ENCODE measurements at regions not wholly inside any gene's neighbourhood (a gene's known extent, or its start where the extent isn't known, plus 50 kb on each side); places are given as distances from the start of the nearest gene placed in this dataset.

DNA sequence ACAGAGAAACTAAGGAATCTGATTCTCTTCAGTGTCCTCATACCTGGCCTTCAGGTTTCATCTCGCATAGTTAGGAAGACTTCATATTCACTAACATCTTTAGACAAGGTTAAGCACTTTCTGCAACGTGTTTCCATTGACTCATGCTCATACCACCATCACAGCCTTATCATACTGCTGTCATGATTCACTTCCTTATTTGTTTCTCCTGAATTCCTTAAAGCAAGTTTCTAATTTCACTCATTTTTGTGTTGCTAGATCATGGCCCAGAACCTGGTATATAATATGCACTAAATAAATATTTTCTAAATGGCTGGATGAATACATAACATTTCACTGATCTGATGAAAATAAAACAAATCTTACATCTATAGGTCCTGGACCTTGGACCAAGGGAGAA lies 472.9 kb downstream of the PRELID2 start:
- Histone ChIP-seq H3K27me3 (ENCODE audit: low read depth, low read length) (no peaks in the 10 kb centered on the region), H3K9me3 (ENCODE audit: control insufficient read depth in 1 of 2, low read length in 2 of 2) (no peaks in the 10 kb centered on the region), H3K27ac (ENCODE audit: low read length) (no peak overlapping the region), H3K4me3 (ENCODE audit: low read depth in 1 of 2, low read length in 2 of 2) (no peak overlapping the region), H3K36me3 (ENCODE audit: control insufficient read depth in 1 of 2, insufficient read depth in 2 of 2, low read length in 2 of 2) (no peaks in the 10 kb centered on the region), H3K4me1 (ENCODE audit: control insufficient read depth in 1 of 2, insufficient read depth in 2 of 2, low read length in 2 of 2) (no peaks in the 10 kb centered on the region)

DNA sequence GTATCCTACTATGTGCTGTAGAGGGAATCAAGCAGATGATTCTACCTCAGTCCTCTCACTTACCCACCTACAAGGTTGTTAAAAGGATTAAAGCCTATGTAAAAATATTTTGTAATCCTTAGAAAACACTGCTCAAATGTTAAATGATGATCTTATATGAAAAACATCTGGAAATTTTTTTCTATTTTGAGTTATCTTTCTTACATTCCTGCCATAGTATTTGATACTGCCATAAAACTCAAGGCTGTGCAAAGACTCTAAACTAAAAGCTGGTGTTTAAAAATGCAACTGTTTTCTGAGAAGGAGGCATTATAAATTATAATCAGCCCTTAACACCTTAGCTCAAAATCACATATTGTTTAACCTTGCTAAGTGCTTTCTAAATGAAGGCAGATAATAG lies 474.2 kb downstream of the PRELID2 start:
- Histone ChIP-seq H3K27ac (ENCODE audit: low read length) (no peak overlapping the region), H3K9me3 (ENCODE audit: control insufficient read depth in 1 of 2, low read length in 2 of 2) (peaks cover 0 to 4% of the 10 kb centered on the region in 2 donors), H3K4me3 (ENCODE audit: low read depth in 1 of 2, low read length in 2 of 2) (no peak overlapping the region), H3K27me3 (ENCODE audit: low read depth, low read length) (no peaks in the 10 kb centered on the region), H3K36me3 (ENCODE audit: control insufficient read depth in 1 of 2, insufficient read depth in 2 of 2, low read length in 2 of 2) (no peaks in the 10 kb centered on the region), H3K4me1 (ENCODE audit: control insufficient read depth in 1 of 2, insufficient read depth in 2 of 2, low read length in 2 of 2) (no peaks in the 10 kb centered on the region)

DNA sequence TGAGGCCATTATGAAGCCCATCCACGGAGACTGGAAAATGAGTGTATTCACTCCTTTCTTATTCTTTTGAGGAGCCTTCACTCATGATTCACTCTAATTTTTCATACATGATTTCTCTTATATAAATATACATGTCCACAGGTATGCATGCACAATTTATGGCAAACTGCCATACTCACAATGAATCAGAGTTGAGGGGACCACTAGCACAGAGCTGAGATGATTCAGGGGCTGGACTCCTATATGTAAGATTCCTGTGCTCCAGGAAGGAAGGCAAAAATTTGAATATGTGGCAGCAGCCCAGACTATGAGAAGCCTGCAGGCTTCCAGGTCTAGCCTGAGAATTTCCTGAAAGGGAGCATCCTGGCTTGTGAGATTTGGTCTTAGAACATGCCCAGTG lies 484.6 kb downstream of the PRELID2 start:
- H3K4me3 ChIP-seq (ENCODE audit: low read depth in 1 of 2, low read length in 2 of 2): no peak overlapping the region
- no peak overlapping the region for H3K27ac ChIP-seq (ENCODE audit: low read length)
- H3K9me3 ChIP-seq (ENCODE audit: control insufficient read depth in 1 of 2, low read length in 2 of 2): no peaks in the 10 kb centered on the region
- H3K27me3 ChIP-seq (ENCODE audit: low read depth, low read length): no peaks in the 10 kb centered on the region
- H3K4me1 ChIP-seq (ENCODE audit: control insufficient read depth in 1 of 2, insufficient read depth in 2 of 2, low read length in 2 of 2): no peaks in the 10 kb centered on the region
- no peaks in the 10 kb centered on the region for H3K36me3 ChIP-seq (ENCODE audit: control insufficient read depth in 1 of 2, insufficient read depth in 2 of 2, low read length in 2 of 2)

DNA sequence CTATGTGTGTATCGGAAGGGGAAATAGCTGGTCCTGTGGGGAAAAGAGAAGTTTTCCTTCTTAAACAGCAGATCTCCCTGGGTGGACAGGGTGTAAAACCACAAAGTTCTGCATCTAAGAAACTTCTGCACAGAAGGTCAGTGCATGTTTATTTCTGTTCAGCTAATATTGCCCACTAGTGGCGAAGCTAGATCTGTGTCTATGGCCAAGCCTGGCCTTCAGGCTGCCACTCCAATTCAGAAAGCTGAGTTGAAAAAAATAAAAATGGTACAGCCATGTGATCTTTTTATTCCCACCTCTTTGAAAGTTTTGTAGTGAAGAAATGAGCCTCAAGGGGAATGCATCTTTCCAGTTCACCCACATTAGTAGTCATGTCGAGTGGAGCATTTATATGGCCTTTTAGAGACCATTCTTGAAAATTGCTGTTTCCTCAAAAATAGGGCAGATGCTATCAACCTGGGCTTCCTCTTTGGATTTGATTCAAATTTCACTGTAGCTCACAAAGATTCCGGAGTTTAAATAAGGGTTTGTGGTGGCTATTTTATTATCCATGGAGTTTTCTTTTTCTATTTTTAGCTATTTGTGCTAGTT lies 488.0 kb downstream of the PRELID2 start:
- no peak overlapping the region for H3K27ac ChIP-seq (ENCODE audit: low read length)
- H3K27me3 ChIP-seq (ENCODE audit: low read depth, low read length): no peaks in the 10 kb centered on the region
- H3K36me3 ChIP-seq (ENCODE audit: control insufficient read depth in 1 of 2, insufficient read depth in 2 of 2, low read length in 2 of 2): no peaks in the 10 kb centered on the region
- no peaks in the 10 kb centered on the region for H3K9me3 ChIP-seq (ENCODE audit: control insufficient read depth in 1 of 2, low read length in 2 of 2)
- no peaks in the 10 kb centered on the region for H3K4me1 ChIP-seq (ENCODE audit: control insufficient read depth in 1 of 2, insufficient read depth in 2 of 2, low read length in 2 of 2)
- no peak overlapping the region for H3K4me3 ChIP-seq (ENCODE audit: low read depth in 1 of 2, low read length in 2 of 2)

DNA sequence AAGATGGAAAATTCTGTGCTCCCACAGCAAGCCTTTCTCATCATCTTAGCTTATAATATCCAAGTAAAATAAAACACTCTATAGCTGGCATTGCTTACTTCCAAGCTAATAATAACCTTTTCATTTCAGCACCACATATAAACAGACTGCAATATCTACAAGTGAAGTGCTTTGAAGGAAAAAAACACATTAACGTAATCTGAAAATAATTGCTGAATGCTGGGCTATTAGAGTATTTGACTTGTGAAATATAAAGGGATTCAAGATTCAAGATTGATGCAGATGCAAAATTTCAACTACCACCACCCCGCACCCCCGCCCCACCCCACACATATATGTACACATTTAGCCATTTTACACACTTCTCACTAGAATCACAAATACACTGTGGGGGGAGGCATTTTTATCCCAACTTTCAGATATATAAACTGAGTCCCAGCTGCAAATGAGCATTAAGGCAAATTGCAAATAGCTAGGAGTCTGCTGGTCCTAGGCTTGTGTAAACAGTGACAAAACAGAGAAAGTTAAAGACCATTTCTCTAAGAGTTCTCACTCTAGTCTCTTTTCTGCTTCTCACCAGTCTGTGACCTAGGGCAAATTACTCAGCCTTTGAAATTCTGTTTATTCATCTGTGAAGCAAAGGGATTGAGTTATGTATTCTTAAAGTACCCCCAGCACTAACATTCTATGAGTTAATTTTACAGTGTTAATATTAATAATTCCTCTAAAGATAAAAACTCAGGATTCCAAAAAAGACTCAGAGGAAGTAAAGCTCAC lies 489.4 kb downstream of the PRELID2 start:
- Histone ChIP-seq H3K4me3 (ENCODE audit: low read depth in 1 of 2, low read length in 2 of 2) (no peak overlapping the region), H3K9me3 (ENCODE audit: control insufficient read depth in 1 of 2, low read length in 2 of 2) (peaks cover 0 to 5% of the 10 kb centered on the region in 2 donors), H3K27ac (ENCODE audit: low read length) (no peak overlapping the region), H3K36me3 (ENCODE audit: control insufficient read depth in 1 of 2, insufficient read depth in 2 of 2, low read length in 2 of 2) (no peaks in the 10 kb centered on the region), H3K4me1 (ENCODE audit: control insufficient read depth in 1 of 2, insufficient read depth in 2 of 2, low read length in 2 of 2) (no peaks in the 10 kb centered on the region), H3K27me3 (ENCODE audit: low read depth, low read length) (no peaks in the 10 kb centered on the region)

DNA sequence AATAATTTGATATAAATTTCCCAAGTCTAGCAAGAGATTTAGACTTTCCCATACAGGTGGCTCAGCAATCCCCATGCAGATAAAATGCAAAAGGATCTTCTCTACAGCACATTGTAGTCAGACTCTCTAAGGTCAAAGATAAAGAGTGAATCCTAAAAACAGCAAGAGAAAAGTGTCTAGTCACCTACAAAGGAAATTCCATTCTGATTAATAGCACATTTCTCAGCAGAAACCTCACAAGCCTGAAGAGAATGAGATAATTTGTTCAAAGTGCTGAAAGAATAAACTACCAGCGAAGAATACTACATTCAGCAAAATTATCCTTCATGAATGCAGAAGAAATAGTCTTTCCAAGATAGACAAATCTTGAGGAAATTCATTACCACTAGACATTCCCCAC lies 493.3 kb downstream of the PRELID2 start:
- H3K36me3 ChIP-seq (ENCODE audit: control insufficient read depth in 1 of 2, insufficient read depth in 2 of 2, low read length in 2 of 2): no peaks in the 10 kb centered on the region
- H3K27ac ChIP-seq (ENCODE audit: low read length): no peak overlapping the region
- H3K9me3 ChIP-seq (ENCODE audit: control insufficient read depth in 1 of 2, low read length in 2 of 2): peaks cover 0 to 5% of the 10 kb centered on the region in 2 donors
- H3K4me3 ChIP-seq (ENCODE audit: low read depth in 1 of 2, low read length in 2 of 2): no peak overlapping the region
- H3K4me1 ChIP-seq (ENCODE audit: control insufficient read depth in 1 of 2, insufficient read depth in 2 of 2, low read length in 2 of 2): no peaks in the 10 kb centered on the region
- H3K27me3 ChIP-seq (ENCODE audit: low read depth, low read length): no peaks in the 10 kb centered on the region

DNA sequence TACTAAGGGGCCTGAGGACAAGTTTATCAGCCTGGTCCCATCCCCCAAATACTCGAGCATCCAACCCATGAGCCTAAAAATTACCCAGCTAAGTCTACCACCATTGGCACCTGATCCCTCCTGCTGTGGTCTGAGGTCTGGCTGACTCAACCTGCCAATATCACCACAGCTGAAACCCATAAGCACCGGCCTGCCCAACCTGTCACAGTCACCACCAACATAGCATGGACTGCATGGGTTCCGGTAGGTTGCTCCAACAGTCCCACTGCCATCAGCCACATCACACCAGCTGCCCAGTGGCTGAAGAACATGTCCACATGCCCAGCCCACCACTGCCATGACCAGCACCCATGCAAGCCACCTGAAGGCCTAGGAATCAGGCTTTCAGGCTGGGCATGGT lies 495.0 kb downstream of the PRELID2 start:
- Histone ChIP-seq H3K36me3 (ENCODE audit: control insufficient read depth in 1 of 2, insufficient read depth in 2 of 2, low read length in 2 of 2) (no peaks in the 10 kb centered on the region), H3K27ac (ENCODE audit: low read length) (no peak overlapping the region), H3K4me3 (ENCODE audit: low read depth in 1 of 2, low read length in 2 of 2) (no peak overlapping the region), H3K27me3 (ENCODE audit: low read depth, low read length) (no peaks in the 10 kb centered on the region), H3K4me1 (ENCODE audit: control insufficient read depth in 1 of 2, insufficient read depth in 2 of 2, low read length in 2 of 2) (no peaks in the 10 kb centered on the region), H3K9me3 (ENCODE audit: control insufficient read depth in 1 of 2, low read length in 2 of 2) (peaks cover 0 to 5% of the 10 kb centered on the region in 2 donors)

DNA sequence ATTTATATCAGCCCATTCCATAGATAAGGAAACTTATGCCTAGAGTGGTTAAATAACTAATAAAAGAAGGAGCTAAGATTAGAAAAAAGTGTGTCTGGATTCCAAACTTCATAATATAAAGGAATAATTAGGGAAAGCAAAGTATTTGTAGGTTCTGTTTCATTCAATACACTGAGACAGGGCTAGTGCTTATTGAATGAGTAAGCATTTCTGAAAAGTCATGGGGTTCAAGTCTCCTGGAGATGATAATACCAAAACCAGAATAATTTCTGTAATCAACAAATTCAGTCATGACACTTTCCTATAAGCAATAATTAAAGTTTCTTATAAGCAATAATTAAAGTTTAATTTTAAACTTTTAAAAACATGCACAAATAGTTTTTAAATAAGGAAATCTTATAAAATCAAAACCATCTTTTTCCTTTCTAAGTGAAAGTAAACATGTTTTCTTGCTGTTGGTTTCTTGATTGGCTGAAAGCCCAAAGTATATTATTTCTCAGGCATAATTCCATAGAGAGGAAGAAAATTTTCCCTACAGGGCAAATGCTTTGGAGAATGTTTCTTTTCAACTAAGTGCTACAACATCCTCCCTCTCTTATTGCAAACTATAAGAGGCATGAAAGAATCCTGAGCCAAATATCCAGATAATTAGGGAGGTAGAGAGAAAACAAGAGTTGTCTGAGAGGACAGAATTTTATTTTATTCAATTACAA lies 510.2 kb downstream of the PRELID2 start:
- Histone ChIP-seq H3K27ac (ENCODE audit: low read length) (no peak overlapping the region), H3K36me3 (ENCODE audit: control insufficient read depth in 1 of 2, insufficient read depth in 2 of 2, low read length in 2 of 2) (no peaks in the 10 kb centered on the region), H3K4me3 (ENCODE audit: low read depth in 1 of 2, low read length in 2 of 2) (no peak overlapping the region), H3K9me3 (ENCODE audit: control insufficient read depth in 1 of 2, low read length in 2 of 2) (peaks cover 0 to 9% of the 10 kb centered on the region in 2 donors), H3K27me3 (ENCODE audit: low read depth, low read length) (no peaks in the 10 kb centered on the region), H3K4me1 (ENCODE audit: control insufficient read depth in 1 of 2, insufficient read depth in 2 of 2, low read length in 2 of 2) (no peaks in the 10 kb centered on the region)

DNA sequence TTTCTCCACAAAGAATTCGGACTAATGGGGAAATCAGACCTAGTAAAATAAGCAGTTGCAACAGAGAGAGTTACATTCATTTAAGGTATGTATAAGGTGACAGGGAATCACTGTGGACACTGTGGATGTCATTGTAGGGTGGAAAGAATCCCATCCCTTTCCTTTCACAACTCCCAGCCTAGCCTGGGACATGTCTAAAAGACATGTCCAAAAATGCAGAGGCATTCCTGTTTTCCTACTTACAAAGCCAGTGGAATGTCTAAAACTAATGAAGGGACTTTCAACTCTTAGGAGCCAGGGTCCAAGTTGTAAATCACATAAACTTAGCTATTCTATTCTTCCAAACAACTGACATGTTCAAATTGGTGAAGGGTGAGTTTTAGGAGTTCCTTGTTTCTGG lies 511.0 kb downstream of the PRELID2 start:
- Histone ChIP-seq H3K27me3 (ENCODE audit: low read depth, low read length) (no peaks in the 10 kb centered on the region), H3K9me3 (ENCODE audit: control insufficient read depth in 1 of 2, low read length in 2 of 2) (peaks cover 0 to 6% of the 10 kb centered on the region in 2 donors), H3K4me3 (ENCODE audit: low read depth in 1 of 2, low read length in 2 of 2) (no peak overlapping the region), H3K36me3 (ENCODE audit: control insufficient read depth in 1 of 2, insufficient read depth in 2 of 2, low read length in 2 of 2) (no peaks in the 10 kb centered on the region), H3K27ac (ENCODE audit: low read length) (no peak overlapping the region), H3K4me1 (ENCODE audit: control insufficient read depth in 1 of 2, insufficient read depth in 2 of 2, low read length in 2 of 2) (no peaks in the 10 kb centered on the region)

DNA sequence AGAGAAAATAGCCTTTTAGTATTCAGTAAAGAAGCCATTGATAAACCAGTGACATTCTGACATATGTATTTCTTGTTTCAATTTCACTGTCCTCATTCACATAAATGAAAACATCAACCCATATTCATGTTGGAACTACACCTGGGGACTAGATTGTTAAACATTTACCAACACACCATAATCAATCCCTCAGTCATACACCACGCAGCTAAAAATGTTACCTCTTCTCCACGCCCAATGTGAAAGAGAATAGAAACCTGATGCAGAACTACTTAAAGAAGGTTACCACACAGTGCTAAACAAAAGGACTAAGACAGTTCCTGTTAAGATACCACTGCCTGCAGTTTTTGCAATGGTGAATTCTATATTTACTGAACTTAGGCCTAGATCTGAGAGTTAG lies 518.9 kb downstream of the PRELID2 start:
- no peaks in the 10 kb centered on the region for H3K36me3 ChIP-seq (ENCODE audit: control insufficient read depth in 1 of 2, insufficient read depth in 2 of 2, low read length in 2 of 2)
- H3K27ac ChIP-seq (ENCODE audit: low read length): no peak overlapping the region
- no peaks in the 10 kb centered on the region for H3K27me3 ChIP-seq (ENCODE audit: low read depth, low read length)
- H3K4me1 ChIP-seq (ENCODE audit: control insufficient read depth in 1 of 2, insufficient read depth in 2 of 2, low read length in 2 of 2): no peaks in the 10 kb centered on the region
- no peak overlapping the region for H3K4me3 ChIP-seq (ENCODE audit: low read depth in 1 of 2, low read length in 2 of 2)
- peaks cover 0 to 6% of the 10 kb centered on the region in 2 donors for H3K9me3 ChIP-seq (ENCODE audit: control insufficient read depth in 1 of 2, low read length in 2 of 2)

DNA sequence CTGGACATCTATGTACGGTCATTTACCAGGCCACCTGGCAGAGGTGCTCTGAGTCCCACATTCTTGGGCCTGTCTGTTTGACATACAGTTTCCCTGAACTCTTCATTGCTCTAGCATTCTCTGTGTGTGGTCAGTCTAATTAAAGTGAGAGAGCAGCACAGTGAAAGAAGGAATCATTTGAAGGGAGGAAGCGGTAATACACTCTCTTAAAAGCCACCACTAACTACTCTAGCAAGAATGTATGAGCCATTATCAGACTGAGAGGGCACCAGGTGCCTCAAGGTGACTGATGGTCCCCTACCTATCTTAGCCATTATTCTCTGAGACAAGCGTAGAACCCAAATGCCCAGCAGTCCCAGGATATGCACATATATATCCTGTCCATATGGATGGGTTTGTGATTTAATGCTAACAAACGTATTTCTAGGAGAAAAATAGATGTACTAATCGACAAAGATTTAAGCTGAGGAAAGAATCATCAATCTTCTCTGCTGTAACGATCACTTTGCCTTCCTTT lies 527.2 kb downstream of the PRELID2 start:
- Histone ChIP-seq H3K4me3 (ENCODE audit: low read depth in 1 of 2, low read length in 2 of 2) (no peak overlapping the region), H3K27me3 (ENCODE audit: low read depth, low read length) (no peaks in the 10 kb centered on the region), H3K9me3 (ENCODE audit: control insufficient read depth in 1 of 2, low read length in 2 of 2) (no peaks in the 10 kb centered on the region)

More for the DNA sequence above, 527.2 kb downstream of the PRELID2 start:
- no peaks in the 10 kb centered on the region for H3K4me1 ChIP-seq (ENCODE audit: control insufficient read depth in 1 of 2, insufficient read depth in 2 of 2, low read length in 2 of 2)
- H3K36me3 ChIP-seq (ENCODE audit: control insufficient read depth in 1 of 2, insufficient read depth in 2 of 2, low read length in 2 of 2): no peaks in the 10 kb centered on the region
- no peak overlapping the region for H3K27ac ChIP-seq (ENCODE audit: low read length)

All from muscle layer of duodenum (tissue), 2 donors.